ENCODE measurements at regions not wholly inside any gene's neighbourhood (a gene's known extent, or its start where the extent isn't known, plus 50 kb on each side); places are given as distances from the start of the nearest gene placed in this dataset.

DNA sequence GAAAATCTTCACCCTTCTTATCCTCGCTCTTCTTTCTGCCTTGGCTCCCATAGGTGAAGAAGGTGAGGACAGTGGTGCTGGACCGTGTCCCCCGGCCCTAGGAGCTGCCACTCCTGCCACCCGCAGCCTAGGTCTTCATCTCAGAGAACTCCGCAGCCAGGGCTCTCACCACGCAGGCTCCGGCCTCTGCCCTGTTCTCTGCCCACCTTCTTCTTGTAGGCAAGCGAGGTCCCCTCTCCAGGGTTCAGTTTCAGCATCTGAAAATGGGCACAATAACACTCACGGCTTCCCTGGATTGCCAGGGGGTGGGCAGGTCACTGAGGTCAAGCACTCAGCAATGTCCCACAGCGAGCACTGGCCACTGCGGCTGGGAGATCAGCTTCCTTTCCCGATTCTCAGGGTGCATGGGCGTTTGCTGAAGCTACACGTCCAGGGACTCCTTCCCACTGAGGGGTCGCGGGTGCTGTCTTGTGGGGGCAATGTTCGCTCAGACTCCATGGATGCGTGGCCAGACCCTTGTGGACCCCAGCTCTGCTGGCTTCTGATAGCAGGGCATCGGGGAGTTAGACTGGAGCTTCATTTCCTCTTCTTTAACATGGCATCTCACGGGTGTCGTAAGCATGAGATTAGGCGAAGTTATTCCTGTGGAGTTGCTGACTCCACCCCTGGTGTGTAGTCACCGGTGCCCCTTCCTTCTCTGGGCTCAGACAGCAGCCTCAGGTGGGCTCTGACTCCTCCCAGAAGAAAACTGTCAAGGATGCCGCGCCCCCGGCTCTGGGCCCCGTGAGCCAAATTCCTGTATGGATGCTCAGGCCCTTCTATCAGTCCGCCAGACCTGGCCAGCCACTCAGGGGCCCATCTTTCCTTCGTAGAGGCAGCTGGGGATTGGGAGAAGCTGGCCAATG is 145.1 kb upstream of the IRX2 start:
- TF ChIP-seq, protein P1, sequence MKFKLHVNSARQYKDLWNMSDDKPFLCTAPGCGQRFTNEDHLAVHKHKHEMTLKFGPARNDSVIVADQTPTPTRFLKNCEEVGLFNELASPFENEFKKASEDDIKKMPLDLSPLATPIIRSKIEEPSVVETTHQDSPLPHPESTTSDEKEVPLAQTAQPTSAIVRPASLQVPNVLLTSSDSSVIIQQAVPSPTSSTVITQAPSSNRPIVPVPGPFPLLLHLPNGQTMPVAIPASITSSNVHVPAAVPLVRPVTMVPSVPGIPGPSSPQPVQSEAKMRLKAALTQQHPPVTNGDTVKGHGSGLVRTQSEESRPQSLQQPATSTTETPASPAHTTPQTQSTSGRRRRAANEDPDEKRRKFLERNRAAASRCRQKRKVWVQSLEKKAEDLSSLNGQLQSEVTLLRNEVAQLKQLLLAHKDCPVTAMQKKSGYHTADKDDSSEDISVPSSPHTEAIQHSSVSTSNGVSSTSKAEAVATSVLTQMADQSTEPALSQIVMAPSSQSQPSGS (CRISPR knock-in tag; IDR thresholded peaks at IDR 0.05; ENCODE audit: borderline replicate concordance, low read depth), result no peak
- TF ChIP-seq, protein P2, sequence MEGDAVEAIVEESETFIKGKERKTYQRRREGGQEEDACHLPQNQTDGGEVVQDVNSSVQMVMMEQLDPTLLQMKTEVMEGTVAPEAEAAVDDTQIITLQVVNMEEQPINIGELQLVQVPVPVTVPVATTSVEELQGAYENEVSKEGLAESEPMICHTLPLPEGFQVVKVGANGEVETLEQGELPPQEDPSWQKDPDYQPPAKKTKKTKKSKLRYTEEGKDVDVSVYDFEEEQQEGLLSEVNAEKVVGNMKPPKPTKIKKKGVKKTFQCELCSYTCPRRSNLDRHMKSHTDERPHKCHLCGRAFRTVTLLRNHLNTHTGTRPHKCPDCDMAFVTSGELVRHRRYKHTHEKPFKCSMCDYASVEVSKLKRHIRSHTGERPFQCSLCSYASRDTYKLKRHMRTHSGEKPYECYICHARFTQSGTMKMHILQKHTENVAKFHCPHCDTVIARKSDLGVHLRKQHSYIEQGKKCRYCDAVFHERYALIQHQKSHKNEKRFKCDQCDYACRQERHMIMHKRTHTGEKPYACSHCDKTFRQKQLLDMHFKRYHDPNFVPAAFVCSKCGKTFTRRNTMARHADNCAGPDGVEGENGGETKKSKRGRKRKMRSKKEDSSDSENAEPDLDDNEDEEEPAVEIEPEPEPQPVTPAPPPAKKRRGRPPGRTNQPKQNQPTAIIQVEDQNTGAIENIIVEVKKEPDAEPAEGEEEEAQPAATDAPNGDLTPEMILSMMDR (IDR thresholded peaks at IDR 0.05), result no peak
- TF ChIP-seq CREM (CRISPR knock-in tag; IDR thresholded peaks at IDR 0.05) (no peak), NFYB (CRISPR knock-in tag; conservative IDR thresholded peaks at IDR 0.05; ENCODE audit: low read depth) (no peak), NR2C2 (CRISPR knock-in tag; IDR thresholded peaks at IDR 0.05) (no peak)
- TF ChIP-seq, protein P3, sequence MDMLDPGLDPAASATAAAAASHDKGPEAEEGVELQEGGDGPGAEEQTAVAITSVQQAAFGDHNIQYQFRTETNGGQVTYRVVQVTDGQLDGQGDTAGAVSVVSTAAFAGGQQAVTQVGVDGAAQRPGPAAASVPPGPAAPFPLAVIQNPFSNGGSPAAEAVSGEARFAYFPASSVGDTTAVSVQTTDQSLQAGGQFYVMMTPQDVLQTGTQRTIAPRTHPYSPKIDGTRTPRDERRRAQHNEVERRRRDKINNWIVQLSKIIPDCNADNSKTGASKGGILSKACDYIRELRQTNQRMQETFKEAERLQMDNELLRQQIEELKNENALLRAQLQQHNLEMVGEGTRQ (CRISPR knock-in tag; IDR thresholded peaks at IDR 0.05), result no peak

Measured in WTC11 (cell line).